Spleen (tissue), 7 donors: ENCODE measurements at regions not wholly inside any gene's neighbourhood (a gene's known extent, or its start where the extent isn't known, plus 50 kb on each side); places are given as distances from the start of the nearest gene placed in this dataset.

Source experiments
- POLR2A ChIP-seq, 3 donors: fragments of 450-650 bp; IDR thresholded peaks; one replicate each; pipeline ENCODE4 v1.5.1; 2017; ENCODE audit warnings: antibody characterized with exemption in 3 of 3, mild to moderate bottlenecking in 1 of 3
- TF ChIP-seq, protein P1 (sequence below), 11 experiments: fragments of 200-600 bp in 7 of 11; fragments of 450-650 bp in 4 of 11; sonication (generic) in 4 of 11; IDR thresholded peaks in 8 of 11; conservative IDR thresholded peaks in 3 of 11; 1 replicate in 7 of 11; 2 replicates in 4 of 11; pipeline versions ENCODE4 v1.4.0 to v1.8.0; 2016 to 2021; ENCODE audit warnings: antibody characterized with exemption in 11 of 11, inconsistent platforms in 4 of 11, mild to moderate bottlenecking in 1 of 11
- donor health status: DM: no; HTN: no; CAD: no; lungs with moderate emphysema.
- donor health status: DM: no; HTN: no; CAD: no.
- donor health status: DM: no; HTN: no; CAD: no.

DNA sequence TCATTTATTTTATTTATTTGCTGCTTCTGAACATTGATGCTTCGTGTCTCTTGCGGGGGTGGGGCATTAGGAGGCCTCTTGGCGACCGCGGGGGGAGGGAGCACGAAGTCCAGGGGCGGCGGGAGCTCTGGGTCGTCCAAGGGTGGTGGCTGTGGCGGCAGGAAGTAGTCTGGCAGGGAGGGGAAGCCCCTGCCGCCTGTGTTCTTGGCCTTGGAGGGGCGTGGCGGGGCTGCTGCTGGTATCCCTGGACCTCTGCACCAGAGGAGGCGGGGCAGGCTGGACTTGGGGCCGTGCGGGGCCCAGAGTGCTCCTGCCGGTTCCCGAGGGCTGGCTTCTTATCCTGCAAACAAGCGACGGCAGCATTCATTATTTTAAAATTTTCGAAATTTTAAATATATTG lies 70.5 kb upstream of the ABI1 start:
- TF ChIP-seq, protein P1, sequence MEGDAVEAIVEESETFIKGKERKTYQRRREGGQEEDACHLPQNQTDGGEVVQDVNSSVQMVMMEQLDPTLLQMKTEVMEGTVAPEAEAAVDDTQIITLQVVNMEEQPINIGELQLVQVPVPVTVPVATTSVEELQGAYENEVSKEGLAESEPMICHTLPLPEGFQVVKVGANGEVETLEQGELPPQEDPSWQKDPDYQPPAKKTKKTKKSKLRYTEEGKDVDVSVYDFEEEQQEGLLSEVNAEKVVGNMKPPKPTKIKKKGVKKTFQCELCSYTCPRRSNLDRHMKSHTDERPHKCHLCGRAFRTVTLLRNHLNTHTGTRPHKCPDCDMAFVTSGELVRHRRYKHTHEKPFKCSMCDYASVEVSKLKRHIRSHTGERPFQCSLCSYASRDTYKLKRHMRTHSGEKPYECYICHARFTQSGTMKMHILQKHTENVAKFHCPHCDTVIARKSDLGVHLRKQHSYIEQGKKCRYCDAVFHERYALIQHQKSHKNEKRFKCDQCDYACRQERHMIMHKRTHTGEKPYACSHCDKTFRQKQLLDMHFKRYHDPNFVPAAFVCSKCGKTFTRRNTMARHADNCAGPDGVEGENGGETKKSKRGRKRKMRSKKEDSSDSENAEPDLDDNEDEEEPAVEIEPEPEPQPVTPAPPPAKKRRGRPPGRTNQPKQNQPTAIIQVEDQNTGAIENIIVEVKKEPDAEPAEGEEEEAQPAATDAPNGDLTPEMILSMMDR (IDR thresholded peaks at IDR 0.05 in 8 of 11, conservative IDR thresholded peaks at IDR 0.05 in 3 of 11), result no peak
- TF ChIP-seq POLR2A (IDR thresholded peaks at IDR 0.05), result no peak
